Nephron progenitor cell (in vitro differentiated cells): ENCODE measurements at regions not wholly inside any gene's neighbourhood (a gene's known extent, or its start where the extent isn't known, plus 50 kb on each side); places are given as distances from the start of the nearest gene placed in this dataset.

Experiments used
- DNase-seq: peaks from one replicate; pipeline ENCODE4 v3.0.0; 2021
- H3K27ac Mint-ChIP-seq: 2 replicates; pipeline ENCODE4 v1.8.0; 2021; ENCODE audit warnings: mild to moderate bottlenecking, moderate library complexity, mixed read lengths
- H3K27me3 Mint-ChIP-seq: 2 replicates; pipeline ENCODE4 v1.8.0; 2021; ENCODE audit warnings: mild to moderate bottlenecking, low read depth, mixed read lengths; ENCODE audit not compliant: poor library complexity
- H3K36me3 Mint-ChIP-seq: 2 replicates; pipeline ENCODE4 v1.8.0; 2021; ENCODE audit warnings: low read depth, mixed read lengths
- H3K4me1 Mint-ChIP-seq: 2 replicates; pipeline ENCODE4 v1.8.0; 2021; ENCODE audit warnings: mixed read lengths
- H3K4me3 Mint-ChIP-seq: 2 replicates; pipeline ENCODE4 v1.8.0; 2021; ENCODE audit warnings: mild to moderate bottlenecking, moderate library complexity, mixed read lengths
- H3K9me3 Mint-ChIP-seq: 2 replicates; pipeline ENCODE4 v1.8.0; 2021; ENCODE audit warnings: mild to moderate bottlenecking, moderate library complexity, mixed read lengths
- CTCF ChIP-seq: fragments of 200-600 bp; sonication (generic); IDR thresholded peaks from 2 replicates; pipeline ENCODE4 v1.5.0; 2021; ENCODE audit warnings: antibody characterized with exemption

DNA sequence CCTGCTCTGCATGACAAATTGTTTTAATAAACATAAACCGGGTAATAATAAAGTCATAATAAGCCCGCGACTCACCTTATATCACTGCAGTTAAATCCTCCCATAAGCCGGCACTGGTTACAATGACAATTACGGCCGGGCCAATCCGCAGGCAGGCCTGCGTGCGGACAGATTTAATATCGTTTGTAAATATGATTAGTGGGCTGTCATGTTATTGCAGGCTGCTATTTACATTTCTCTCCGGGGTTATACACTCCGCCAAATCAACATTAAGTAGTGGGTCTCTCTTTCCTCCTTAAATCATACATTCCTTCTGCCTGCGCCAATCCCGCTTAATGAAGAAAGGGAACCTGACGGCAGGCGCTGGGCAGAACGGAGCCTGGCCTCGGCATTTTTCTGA is 51.8 kb upstream of the LMO1 start:
- Mint-ChIP-seq H3K27ac (no peak overlapping the region), H3K4me3 (no peak overlapping the region), H3K36me3 (no peaks in the 10 kb centered on the region), H3K9me3 (no peaks in the 10 kb centered on the region), H3K27me3 (peaks cover 29% of the 10 kb centered on the region), H3K4me1 (peaks cover 23% of the 10 kb centered on the region)
- no peak for TF ChIP-seq CTCF
- no peak for DNase-seq

- Mint-ChIP-seq H3K9me3 (no peaks in the 10 kb centered on the region), H3K27ac (no peak overlapping the region), H3K4me1 (peaks cover 22% of the 10 kb centered on the region), H3K4me3 (no peak overlapping the region), H3K27me3 (peaks cover 29% of the 10 kb centered on the region), H3K36me3 (no peaks in the 10 kb centered on the region)
- no peak for TF ChIP-seq CTCF
- no peak for DNase-seq
Measured at GRCh38 chr11:8314916-8315315, 51.2 kb upstream of the LMO1 start.

GRCh38 chr11:8313504-8314090 is 49.9 kb upstream of the LMO1 start:
- H3K9me3 Mint-ChIP-seq: no peaks in the 10 kb centered on the region
- no peak for TF ChIP-seq CTCF
- H3K4me3 Mint-ChIP-seq: no peak overlapping the region
- DNase-seq: no peak
- H3K27me3 Mint-ChIP-seq: peaks cover 29% of the 10 kb centered on the region
- no peak overlapping the region for H3K27ac Mint-ChIP-seq
- peaks cover 16% of the 10 kb centered on the region for H3K4me1 Mint-ChIP-seq
- no peaks in the 10 kb centered on the region for H3K36me3 Mint-ChIP-seq
